ENCODE measurements at regions not wholly inside any gene's neighbourhood (a gene's known extent, or its start where the extent isn't known, plus 50 kb on each side); places are given as distances from the start of the nearest gene placed in this dataset.

- Histone ChIP-seq H3K36me3 (replicated peaks; ENCODE audit: insufficient read depth, low read depth) (no peaks in the 10 kb centered on the region), H3K9me2 (replicated peaks; ENCODE audit: insufficient read depth) (no peaks in the 10 kb centered on the region), H3K4me1 (ENCODE audit: insufficient read depth) (no peaks in the 10 kb centered on the region), H3K4me3 (no peak overlapping the region), H2AFZ (no peak overlapping the region), H3K9me3 (ENCODE audit: low read depth) (no peaks in the 10 kb centered on the region), H4K20me1 (ENCODE audit: insufficient read depth, poor library complexity, severe bottlenecking) (no peaks in the 10 kb centered on the region), H3K4me2 (no peak overlapping the region), H3K27ac (no peak overlapping the region), H3K79me2 (no peaks in the 10 kb centered on the region), H3K27me3 (no peaks in the 10 kb centered on the region)
- WGBS (ENCODE audit: low lambda C conversion rate, missing lambda C conversion rate): 92% methylated on average over 1 of the region's 1 CpG
- no peak for DNase-seq (ENCODE audit: low spot score)
- TF ChIP-seq EZH2phosphoT487 (IDR thresholded peaks at IDR 0.05; ENCODE audit: low read depth, severe bottlenecking, unreplicated experiment): no peak
- no peak for TF ChIP-seq CTCF (IDR thresholded peaks at IDR 0.05; ENCODE audit: poor library complexity)
- TF ChIP-seq EZH2 (IDR thresholded peaks at IDR 0.05; ENCODE audit: borderline replicate concordance): no peak
Observed at GRCh38 chr1:65510961-65511360, 90.5 kb downstream of the LEPR start.

GRCh38 chr1:65512383-65512782, 91.9 kb downstream of the LEPR start:
- no peaks in the 10 kb centered on the region for H3K27me3 ChIP-seq
- H3K79me2 ChIP-seq: no peaks in the 10 kb centered on the region
- no peaks in the 10 kb centered on the region for H3K9me2 ChIP-seq (replicated peaks; ENCODE audit: insufficient read depth)
- no peaks in the 10 kb centered on the region for H3K9me3 ChIP-seq (ENCODE audit: low read depth)
- DNase-seq (ENCODE audit: low spot score): no peak
- no peaks in the 10 kb centered on the region for H3K36me3 ChIP-seq (replicated peaks; ENCODE audit: insufficient read depth, low read depth)
- no peaks in the 10 kb centered on the region for H4K20me1 ChIP-seq (ENCODE audit: insufficient read depth, poor library complexity, severe bottlenecking)
- H3K4me1 ChIP-seq (ENCODE audit: insufficient read depth): no peaks in the 10 kb centered on the region
- TF ChIP-seq EZH2 (IDR thresholded peaks at IDR 0.05; ENCODE audit: borderline replicate concordance): no peak
- TF ChIP-seq CTCF (IDR thresholded peaks at IDR 0.05; ENCODE audit: poor library complexity): no peak
- no peak for TF ChIP-seq EZH2phosphoT487 (IDR thresholded peaks at IDR 0.05; ENCODE audit: low read depth, severe bottlenecking, unreplicated experiment)
- WGBS (ENCODE audit: low lambda C conversion rate, missing lambda C conversion rate): 81% methylated on average over 4 of the region's 4 CpGs
- H3K4me3 ChIP-seq: no peak overlapping the region
- H3K27ac ChIP-seq: no peak overlapping the region
- H3K4me2 ChIP-seq: no peak overlapping the region
- H2AFZ ChIP-seq: no peak overlapping the region

- Histone ChIP-seq H3K4me3 (no peak overlapping the region), H4K20me1 (ENCODE audit: insufficient read depth, poor library complexity, severe bottlenecking) (no peaks in the 10 kb centered on the region), H3K36me3 (replicated peaks; ENCODE audit: insufficient read depth, low read depth) (no peaks in the 10 kb centered on the region), H2AFZ (no peak overlapping the region), H3K9me3 (ENCODE audit: low read depth) (no peaks in the 10 kb centered on the region), H3K4me2 (no peak overlapping the region), H3K9me2 (replicated peaks; ENCODE audit: insufficient read depth) (no peaks in the 10 kb centered on the region), H3K27ac (no peak overlapping the region), H3K27me3 (no peaks in the 10 kb centered on the region), H3K79me2 (no peaks in the 10 kb centered on the region), H3K4me1 (ENCODE audit: insufficient read depth) (no peaks in the 10 kb centered on the region)
- DNase-seq (ENCODE audit: low spot score): no peak
- TF ChIP-seq EZH2phosphoT487 (IDR thresholded peaks at IDR 0.05; ENCODE audit: low read depth, severe bottlenecking, unreplicated experiment) (no peak), CTCF (IDR thresholded peaks at IDR 0.05; ENCODE audit: poor library complexity) (no peak), EZH2 (IDR thresholded peaks at IDR 0.05; ENCODE audit: borderline replicate concordance) (no peak)
- WGBS (ENCODE audit: low lambda C conversion rate, missing lambda C conversion rate): 64% methylated on average over 1 of the region's 1 CpG
Observed at GRCh38 chr1:65512967-65513780, 92.7 kb downstream of the LEPR start.

All from hepatocyte (in vitro differentiated cells).